ENCODE measurements at regions not wholly inside any gene's neighbourhood (a gene's known extent, or its start where the extent isn't known, plus 50 kb on each side); places are given as distances from the start of the nearest gene placed in this dataset.

GRCh38 chr3:28890373-28890772 lies 390.5 kb upstream of the RBMS3 start:
- no peak overlapping the region for H3K9ac ChIP-seq
- no peak overlapping the region for H3K27ac ChIP-seq
- no peaks in the 10 kb centered on the region for H3K27me3 ChIP-seq
- no peak overlapping the region for H3K4me2 ChIP-seq
- H3K36me3 ChIP-seq, result no peaks in the 10 kb centered on the region
- H3K4me1 ChIP-seq, result no peaks in the 10 kb centered on the region
- no peaks in the 10 kb centered on the region for H3K9me3 ChIP-seq (replicated peaks in 1 of 11)
- no peaks in the 10 kb centered on the region for H4K20me1 ChIP-seq
- no peak for TF ChIP-seq Cebpa-rat (IDR thresholded peaks at IDR 0.05)
- H3K4me3 ChIP-seq, result no peak overlapping the region

GRCh38 chr3:28891485-28891884 lies 389.4 kb upstream of the RBMS3 start:
- H3K9me3 ChIP-seq (replicated peaks in 1 of 11), result no peaks in the 10 kb centered on the region
- no peak overlapping the region for H3K4me3 ChIP-seq
- no peak overlapping the region for H3K27ac ChIP-seq
- no peaks in the 10 kb centered on the region for H3K36me3 ChIP-seq
- H3K27me3 ChIP-seq, result no peaks in the 10 kb centered on the region
- H4K20me1 ChIP-seq, result no peaks in the 10 kb centered on the region
- no peak for TF ChIP-seq Cebpa-rat (IDR thresholded peaks at IDR 0.05)
- no peak overlapping the region for H3K9ac ChIP-seq
- H3K4me1 ChIP-seq, result no peaks in the 10 kb centered on the region
- H3K4me2 ChIP-seq, result no peak overlapping the region

- Histone ChIP-seq H3K36me3 (no peaks in the 10 kb centered on the region), H3K4me2 (no peak overlapping the region), H4K20me1 (no peaks in the 10 kb centered on the region), H3K27me3 (no peaks in the 10 kb centered on the region), H3K9ac (no peak overlapping the region), H3K27ac (no peak overlapping the region), H3K4me3 (no peak overlapping the region), H3K9me3 (replicated peaks in 1 of 11) (peaks cover 6 to 14% (median 8%) of the 10 kb centered on the region in 11 experiments; a peak in 20 of 22 replicates), H3K4me1 (no peaks in the 10 kb centered on the region)
- no peak for TF ChIP-seq Cebpa-rat (IDR thresholded peaks at IDR 0.05)
Observed at GRCh38 chr3:28900301-28900700, 380.6 kb upstream of the RBMS3 start.

- Histone ChIP-seq H3K27me3 (no peaks in the 10 kb centered on the region), H3K9me3 (replicated peaks in 1 of 11) (peaks cover 6 to 14% (median 8%) of the 10 kb centered on the region in 11 experiments; a peak in 20 of 22 replicates), H3K9ac (no peak overlapping the region), H3K27ac (no peak overlapping the region), H3K4me1 (no peaks in the 10 kb centered on the region), H3K4me3 (no peak overlapping the region), H3K36me3 (no peaks in the 10 kb centered on the region), H4K20me1 (no peaks in the 10 kb centered on the region), H3K4me2 (no peak overlapping the region)
- no peak for TF ChIP-seq Cebpa-rat (IDR thresholded peaks at IDR 0.05)
Observed at GRCh38 chr3:28901018-28901417, 379.9 kb upstream of the RBMS3 start.

- H3K27ac ChIP-seq, result no peak overlapping the region
- no peak overlapping the region for H3K4me3 ChIP-seq
- no peaks in the 10 kb centered on the region for H4K20me1 ChIP-seq
- H3K9ac ChIP-seq, result no peak overlapping the region
- TF ChIP-seq Cebpa-rat (IDR thresholded peaks at IDR 0.05), result no peak
- no peaks in the 10 kb centered on the region for H3K36me3 ChIP-seq
- H3K27me3 ChIP-seq, result no peaks in the 10 kb centered on the region
- no peaks in the 10 kb centered on the region for H3K4me1 ChIP-seq
- H3K4me2 ChIP-seq, result no peak overlapping the region
- H3K9me3 ChIP-seq (replicated peaks in 1 of 11), result peaks cover 6 to 14% (median 8%) of the 10 kb centered on the region in 11 experiments; a peak in 20 of 22 replicates
Observed at GRCh38 chr3:28903171-28903601, 377.7 kb upstream of the RBMS3 start.

GRCh38 chr3:28905798-28906197 lies 375.1 kb upstream of the RBMS3 start:
- TF ChIP-seq Cebpa-rat (IDR thresholded peaks at IDR 0.05), result no peak
- H3K27me3 ChIP-seq, result no peaks in the 10 kb centered on the region
- no peak overlapping the region for H3K4me2 ChIP-seq
- no peaks in the 10 kb centered on the region for H4K20me1 ChIP-seq
- H3K4me3 ChIP-seq, result no peak overlapping the region
- H3K9ac ChIP-seq, result no peak overlapping the region
- no peaks in the 10 kb centered on the region for H3K4me1 ChIP-seq
- peaks cover 6 to 14% (median 8%) of the 10 kb centered on the region in 11 experiments; a peak in 20 of 22 replicates for H3K9me3 ChIP-seq (replicated peaks in 1 of 11)
- H3K36me3 ChIP-seq, result no peaks in the 10 kb centered on the region
- H3K27ac ChIP-seq, result no peak overlapping the region

GRCh38 chr3:28906561-28907310 lies 374.1 kb upstream of the RBMS3 start:
- no peak overlapping the region for H3K4me3 ChIP-seq
- no peak overlapping the region for H3K4me2 ChIP-seq
- no peak for TF ChIP-seq Cebpa-rat (IDR thresholded peaks at IDR 0.05)
- H3K27ac ChIP-seq, result no peak overlapping the region
- H3K4me1 ChIP-seq, result no peaks in the 10 kb centered on the region
- peaks cover 6 to 14% (median 8%) of the 10 kb centered on the region in 11 experiments; a peak in 20 of 22 replicates for H3K9me3 ChIP-seq (replicated peaks in 1 of 11)
- H3K36me3 ChIP-seq, result no peaks in the 10 kb centered on the region
- H3K9ac ChIP-seq, result no peak overlapping the region
- no peaks in the 10 kb centered on the region for H4K20me1 ChIP-seq
- no peaks in the 10 kb centered on the region for H3K27me3 ChIP-seq

- no peaks in the 10 kb centered on the region for H4K20me1 ChIP-seq
- peaks cover 6 to 11% (median 8%) of the 10 kb centered on the region in 11 experiments; a peak in 19 of 22 replicates for H3K9me3 ChIP-seq (replicated peaks in 1 of 11)
- no peaks in the 10 kb centered on the region for H3K36me3 ChIP-seq
Observed at GRCh38 chr3:28907616-28908015, 373.3 kb upstream of the RBMS3 start.

GRCh38 chr3:28912120-28912885 lies 368.6 kb upstream of the RBMS3 start:
- H3K4me3 ChIP-seq, result no peak overlapping the region
- peaks cover 11 to 23% (median 19%) of the 10 kb centered on the region in 10 experiments for H3K4me1 ChIP-seq
- H3K27ac ChIP-seq, result no peak overlapping the region
- H3K9me3 ChIP-seq (replicated peaks in 1 of 11), result no peaks in the 10 kb centered on the region
- no peak for TF ChIP-seq Cebpa-rat (IDR thresholded peaks at IDR 0.05)
- no peaks in the 10 kb centered on the region for H4K20me1 ChIP-seq
- H3K4me2 ChIP-seq, result no peak overlapping the region
- no peaks in the 10 kb centered on the region for H3K27me3 ChIP-seq
- no peaks in the 10 kb centered on the region for H3K36me3 ChIP-seq
- H3K9ac ChIP-seq, result no peak overlapping the region

More at GRCh38 chr3:28907616-28908015, 373.3 kb upstream of the RBMS3 start:
- Histone ChIP-seq H3K4me2 (no peak overlapping the region), H3K9ac (no peak overlapping the region), H3K4me3 (no peak overlapping the region), H3K27ac (no peak overlapping the region), H3K27me3 (no peaks in the 10 kb centered on the region), H3K4me1 (no peaks in the 10 kb centered on the region)
- no peak for TF ChIP-seq Cebpa-rat (IDR thresholded peaks at IDR 0.05)
